Daoy (cell line): ENCODE measurements at regions not wholly inside any gene's neighbourhood (a gene's known extent, or its start where the extent isn't known, plus 50 kb on each side); places are given as distances from the start of the nearest gene placed in this dataset.
A peak's percentile ranks its signal among the peaks of the same experiment; 100 is the strongest.
"Not testable (repeated sequence)": the region's sequence is repeated elsewhere in the genome, so short reads cannot be mapped to it uniquely, and the experiment has no call there.

Source experiments
- DNase-seq: peaks from one replicate; pipeline ENCODE4 v3.0.0-alpha.2; 2015; ENCODE audit warnings: low read depth

GRCh38 chr1:65062339-65062738, 85.7 kb upstream of the AK4 start:
- DNase-seq: no peak

- DNase-seq: no peak
These were observed 85.0 kb upstream of the AK4 start for GRCh38 chr1:65063025-65063424.

- no peak for DNase-seq
These were observed 83.0 kb upstream of the AK4 start for GRCh38 chr1:65064981-65065380.

- DNase-seq: peak; percentile 30
These were observed 82.2 kb upstream of the AK4 start for GRCh38 chr1:65065524-65066418.

DNA sequence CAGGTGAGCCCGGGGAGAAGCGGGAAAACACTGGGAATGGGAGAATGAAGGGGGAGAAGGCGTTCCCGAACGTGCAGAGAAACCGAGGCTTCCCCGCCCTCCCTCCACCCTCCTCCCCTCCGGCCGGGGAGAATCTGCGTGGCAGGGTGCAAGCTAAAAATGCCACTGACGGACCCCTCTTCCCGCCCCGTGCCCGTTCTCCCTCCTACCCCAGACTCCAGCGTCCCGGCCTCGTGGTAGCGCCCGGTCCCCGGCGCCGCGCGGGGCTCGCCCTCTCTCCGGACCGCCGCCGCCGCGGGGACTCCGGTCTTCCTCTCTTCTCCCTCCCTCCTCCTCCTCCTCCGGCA, 81.6 kb upstream of the AK4 start:
- no peak for DNase-seq

DNA sequence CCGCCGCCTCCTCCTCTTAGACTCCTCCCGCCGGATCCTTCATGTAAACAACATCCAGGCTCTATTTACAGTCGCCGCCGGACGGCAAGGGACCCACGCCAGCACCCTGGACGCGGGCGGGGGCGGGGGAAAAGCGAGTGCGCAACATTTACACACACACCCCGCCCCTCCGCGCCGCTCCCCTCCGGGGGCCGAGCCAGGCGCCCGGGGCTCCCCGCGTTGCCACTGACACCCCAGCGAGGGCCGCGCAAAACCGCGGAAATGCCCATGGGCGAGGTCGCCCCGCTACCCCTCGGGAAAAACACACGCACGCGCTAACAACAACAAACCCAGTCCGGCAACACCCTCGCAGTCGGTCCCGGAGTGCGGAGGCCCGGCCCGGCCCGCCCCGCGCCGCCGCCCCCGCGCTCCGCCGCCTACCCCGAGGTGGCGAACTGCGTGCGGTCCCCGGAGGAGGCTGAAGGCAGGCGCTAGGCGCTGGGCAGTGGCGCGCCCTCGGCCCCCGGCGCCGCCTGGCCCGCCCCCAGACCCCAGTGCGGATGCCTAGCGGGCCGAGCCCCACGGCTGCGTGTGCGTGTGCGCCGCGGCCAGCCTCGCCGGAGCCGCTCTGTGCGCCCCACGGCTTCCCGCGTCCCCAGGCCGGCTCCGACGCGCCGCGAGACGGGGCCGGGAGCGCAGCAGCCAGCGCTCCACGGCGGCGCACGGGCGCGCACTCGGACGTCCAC, 81.1 kb upstream of the AK4 start:
- DNase-seq: peak; percentile 77

GRCh38 chr1:65067491-65068201, 80.4 kb upstream of the AK4 start:
- peak; percentile 82 for DNase-seq

DNA sequence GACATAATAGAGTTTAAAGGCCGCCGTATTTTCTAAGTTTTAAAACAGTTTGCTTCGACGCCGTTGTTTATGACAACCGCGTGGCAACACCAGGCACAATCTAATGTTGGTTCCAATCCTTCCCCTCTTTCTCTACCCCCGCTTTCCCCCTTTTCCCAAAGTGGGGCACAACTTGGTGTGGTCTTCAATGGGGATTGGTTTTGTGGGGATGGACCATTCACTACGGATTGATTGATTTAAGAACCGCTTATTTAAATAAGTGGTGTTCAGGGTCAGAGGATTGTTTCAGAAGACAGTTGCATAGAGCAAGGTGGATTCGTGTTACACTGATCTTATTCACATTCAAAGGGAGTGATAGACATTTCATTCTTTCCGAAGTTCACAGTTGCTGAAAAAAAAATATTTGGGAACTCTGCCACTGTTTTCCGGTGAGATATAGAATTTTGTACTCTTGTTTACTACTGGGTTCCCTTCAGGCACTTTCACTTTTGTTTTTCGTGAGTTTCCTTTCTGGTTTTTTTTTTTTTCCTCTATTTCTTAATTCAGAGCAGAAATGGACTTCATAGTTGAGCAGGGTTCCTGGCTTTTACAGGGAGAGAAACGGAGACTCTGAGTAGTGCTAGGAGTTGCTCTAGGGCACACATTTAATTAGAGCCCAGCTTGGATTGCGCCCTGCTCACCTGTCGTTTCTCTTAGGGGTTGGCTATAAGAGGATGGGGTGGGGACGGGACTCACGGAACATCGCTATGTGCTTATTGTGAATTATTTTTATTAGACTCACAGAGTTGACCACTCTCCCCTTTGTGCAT, 79.6 kb upstream of the AK4 start:
- DNase-seq: no peak

GRCh38 chr1:65069011-65069565, 78.9 kb upstream of the AK4 start:
- DNase-seq: no peak

DNA sequence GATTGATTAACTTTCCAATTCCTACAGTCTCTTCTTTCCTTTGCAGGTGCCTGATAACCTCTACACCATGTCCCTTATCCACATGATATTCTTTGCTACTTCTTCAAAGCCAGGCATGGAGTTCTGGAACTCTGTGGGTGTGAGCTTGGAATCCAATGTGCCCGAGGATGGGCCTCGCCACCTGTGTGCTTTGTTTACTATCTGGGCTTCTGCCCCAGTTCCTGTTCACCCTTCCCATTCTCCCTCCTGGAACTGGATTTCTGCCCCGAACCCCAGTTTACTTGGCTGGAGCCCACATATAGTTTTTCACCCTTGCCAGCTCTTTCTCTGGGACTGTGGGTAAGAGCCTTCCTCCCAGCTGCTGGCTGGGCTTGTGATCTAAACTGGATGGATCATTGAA, 75.2 kb upstream of the AK4 start:
- DNase-seq: no peak

- peak; percentile 66 for DNase-seq
These were observed 72.7 kb upstream of the AK4 start for GRCh38 chr1:65075123-65075976.

GRCh38 chr1:65077369-65077768, 70.6 kb upstream of the AK4 start:
- DNase-seq: no peak

DNA sequence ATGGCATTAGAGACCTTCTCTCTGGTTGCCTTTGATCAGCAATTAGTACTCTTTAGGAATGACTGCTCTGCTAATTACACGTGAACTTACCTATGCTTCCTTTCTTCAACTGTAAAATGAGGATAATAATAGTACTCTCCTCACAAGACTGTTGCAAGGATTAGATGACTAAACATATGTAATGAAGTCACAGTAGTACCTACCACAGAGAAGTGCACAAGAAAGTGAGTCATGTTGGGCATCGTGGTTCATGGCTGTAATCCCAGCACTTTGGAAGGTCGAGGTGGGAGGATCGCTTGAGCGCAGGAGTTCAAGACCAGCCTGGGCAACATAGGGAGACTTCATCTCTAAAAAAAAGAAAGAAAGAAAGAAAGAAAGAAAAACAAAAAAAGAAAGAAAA, 68.1 kb upstream of the AK4 start:
- DNase-seq: peak; percentile 45

DNA sequence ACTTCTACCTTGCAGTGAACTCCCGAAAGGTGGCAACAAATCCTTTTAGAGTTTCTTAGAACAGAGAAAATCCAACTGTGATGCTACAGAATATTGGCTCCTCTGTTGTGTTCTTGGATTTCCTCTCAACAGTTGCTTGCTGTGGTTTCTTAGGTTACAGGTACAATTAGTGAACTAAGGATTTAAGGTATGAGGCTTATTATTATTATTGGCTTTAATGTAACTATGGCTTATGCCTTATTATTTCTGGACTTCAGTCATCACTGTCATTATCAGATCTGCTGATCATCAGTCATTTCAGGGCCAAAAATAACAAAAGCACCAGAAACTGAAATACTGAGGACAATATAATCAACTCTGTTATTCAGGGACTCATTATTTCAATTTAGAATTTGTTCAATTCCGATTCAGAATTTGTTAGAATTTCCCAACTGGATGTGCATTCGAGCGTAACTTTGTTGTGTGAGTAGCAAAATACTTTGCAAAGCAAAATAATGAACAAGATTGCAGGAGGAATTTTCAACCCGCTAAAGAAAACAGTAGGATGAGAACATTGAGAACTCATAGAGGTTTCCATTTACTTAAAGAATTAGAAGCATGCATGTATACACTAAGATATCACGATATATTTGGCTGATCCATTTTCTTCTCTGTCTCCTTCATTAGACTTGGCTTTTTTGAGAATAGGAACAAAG, 65.5 kb upstream of the AK4 start:
- no peak for DNase-seq

GRCh38 chr1:65083263-65083896, 64.6 kb upstream of the AK4 start:
- peak; percentile 28 for DNase-seq

GRCh38 chr1:65084066-65084465, 63.9 kb upstream of the AK4 start:
- no peak for DNase-seq

DNA sequence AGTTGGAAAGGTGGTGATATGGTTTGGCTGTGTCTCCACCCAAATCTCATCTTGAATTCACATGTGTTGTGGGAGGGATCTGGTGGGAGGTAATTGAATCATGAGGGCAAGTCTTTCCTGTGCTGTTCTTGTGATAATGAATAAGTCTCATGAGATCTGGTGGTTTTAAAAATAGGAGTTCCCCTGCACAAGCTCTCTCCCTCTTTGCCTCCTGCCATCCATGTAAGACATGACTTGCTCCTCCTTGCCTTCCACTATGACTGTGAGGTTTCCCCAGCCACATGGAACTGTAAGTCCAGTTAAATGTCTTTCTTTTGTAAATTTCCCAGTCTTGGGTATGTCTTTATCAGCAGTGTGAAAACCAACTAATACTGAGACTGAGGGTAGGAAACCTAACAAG, 60.5 kb upstream of the AK4 start:
- not testable (repeated sequence) for DNase-seq

GRCh38 chr1:65090406-65090805, 57.6 kb upstream of the AK4 start:
- DNase-seq: peak; percentile 41

- DNase-seq: no peak
These were observed 55.3 kb upstream of the AK4 start for GRCh38 chr1:65092691-65093090.
